Breast epithelium (tissue), 4 donors: ENCODE measurements at regions not wholly inside any gene's neighbourhood (a gene's known extent, or its start where the extent isn't known, plus 50 kb on each side); places are given as distances from the start of the nearest gene placed in this dataset.

Experiments
- DNase-seq, 2 donors: peaks; one replicate each; pipeline ENCODE4 v3.0.0-alpha.2; 2019; ENCODE audit warnings: low spot score in 2 of 2
- H3K27ac ChIP-seq, 2 donors: fragments of 200-600 bp; sonication (generic) in 1 of 2; one replicate each; pipeline ENCODE4 v1.5.1; 2016 to 2019; ENCODE audit warnings: mild to moderate bottlenecking in 1 of 2
- H3K27me3 ChIP-seq, 2 donors: fragments of 200-600 bp; sonication (generic) in 1 of 2; one replicate each; pipeline versions ENCODE4 v1.5.1 to v1.6.0; 2017 to 2019; ENCODE audit warnings: control low read depth in 1 of 2, mild to moderate bottlenecking in 1 of 2
- H3K36me3 ChIP-seq: fragments of 200-600 bp; one replicate; pipeline ENCODE4 v1.5.1; 2019
- H3K4me1 ChIP-seq, 2 donors: fragments of 200-600 bp; sonication (generic); one replicate each; pipeline ENCODE4 v1.5.1; 2016 to 2019; ENCODE audit warnings: control low read depth in 1 of 2
- H3K4me3 ChIP-seq, 3 donors: fragments of 200-600 bp; sonication (generic); 1 replicate in 2 of 3; 2 replicates in 1 of 3; pipeline ENCODE4 v1.5.1; 2016 to 2019; ENCODE audit warnings: mild to moderate bottlenecking in 3 of 3, moderate library complexity in 2 of 3
- H3K9me3 ChIP-seq, 2 donors: fragments of 200-600 bp; sonication (generic) in 1 of 2; one replicate each; pipeline ENCODE4 v1.5.1; 2016 to 2019; ENCODE audit warnings: control low read depth in 1 of 2
- CTCF ChIP-seq, 3 donors: fragments of 450-650 bp; IDR thresholded peaks; one replicate each; pipeline ENCODE4 v1.5.1; 2016 to 2017; ENCODE audit warnings: antibody characterized with exemption in 3 of 3, mild to moderate bottlenecking in 3 of 3, moderate library complexity in 3 of 3
- POLR2A ChIP-seq: fragments of 450-650 bp; IDR thresholded peaks from one replicate; pipeline ENCODE4 v1.6.1; 2016; ENCODE audit warnings: antibody characterized with exemption, mild to moderate bottlenecking, moderate library complexity
- POLR2AphosphoS5 ChIP-seq, 3 donors: sonication (generic); formaldehyde crosslinking; IDR thresholded peaks; one replicate each; pipeline ENCODE4 v1.6.1; 2017; ENCODE audit warnings: antibody characterized with exemption in 3 of 3
- intact Hi-C: fragments of 100-400 bp; cut with DNase I; formaldehyde crosslinking; loops from one replicate; pipeline ENCODE4 v1.15.1; 2023; ENCODE audit warnings: low total_unique reads

- no peak overlapping the region for H3K27ac ChIP-seq
- H3K27me3 ChIP-seq = no peaks in the 10 kb centered on the region
- DNase-seq = no peak
- H3K9me3 ChIP-seq = peaks cover 14 to 21% of the 10 kb centered on the region in 2 donors
- no peak overlapping the region for H3K4me3 ChIP-seq
- H3K36me3 ChIP-seq = no peaks in the 10 kb centered on the region
- no peaks in the 10 kb centered on the region for H3K4me1 ChIP-seq
- TF ChIP-seq POLR2A = no peak
- TF ChIP-seq CTCF (IDR thresholded peaks at IDR 0.05) = no peak
- TF ChIP-seq POLR2AphosphoS5 (IDR thresholded peaks at IDR 0.05) = no peak
- intact Hi-C loops = loop anchor here (10.0 kb wide), 1 partner anchor 64 kb away; no protein-coding TSS in a partner anchor
These were observed 431.9 kb upstream of the ANO5 start for GRCh38 chr11:21761000-21761399.

GRCh38 chr11:21768388-21768787, 424.5 kb upstream of the ANO5 start:
- TF ChIP-seq CTCF (IDR thresholded peaks at IDR 0.05) (no peak), POLR2A (no peak), POLR2AphosphoS5 (IDR thresholded peaks at IDR 0.05) (no peak)

GRCh38 chr11:21769188-21769587, 423.7 kb upstream of the ANO5 start:
- Histone ChIP-seq H3K27ac (no peak overlapping the region), H3K4me3 (no peak overlapping the region), H3K36me3 (no peaks in the 10 kb centered on the region), H3K9me3 (peaks cover 0 to 6% of the 10 kb centered on the region in 2 donors), H3K27me3 (no peaks in the 10 kb centered on the region), H3K4me1 (no peaks in the 10 kb centered on the region)
- DNase-seq = no peak
- TF ChIP-seq POLR2AphosphoS5 (IDR thresholded peaks at IDR 0.05) = no peak
- TF ChIP-seq CTCF (IDR thresholded peaks at IDR 0.05) = no peak
- no peak for TF ChIP-seq POLR2A
- intact Hi-C loops = loop anchor here (10.0 kb wide), 1 partner anchor 56 kb away; no protein-coding TSS in a partner anchor

More at GRCh38 chr11:21768388-21768787, 424.5 kb upstream of the ANO5 start:
- no peaks in the 10 kb centered on the region for H3K27me3 ChIP-seq
- DNase-seq = no peak
- no peaks in the 10 kb centered on the region for H3K4me1 ChIP-seq
- H3K4me3 ChIP-seq = no peak overlapping the region
- intact Hi-C loops = loop anchor here (10.0 kb wide), 1 partner anchor 56 kb away; no protein-coding TSS in a partner anchor
- H3K36me3 ChIP-seq = no peaks in the 10 kb centered on the region
- peaks cover 0 to 5% of the 10 kb centered on the region in 2 donors for H3K9me3 ChIP-seq
- no peak overlapping the region for H3K27ac ChIP-seq

GRCh38 chr11:21771097-21771496, 421.8 kb upstream of the ANO5 start:
- Histone ChIP-seq H3K9me3 (peaks cover 0 to 6% of the 10 kb centered on the region in 2 donors), H3K4me1 (no peaks in the 10 kb centered on the region), H3K27me3 (no peaks in the 10 kb centered on the region), H3K4me3 (no peak overlapping the region), H3K27ac (no peak overlapping the region), H3K36me3 (no peaks in the 10 kb centered on the region)
- intact Hi-C loops = no loop called here
- TF ChIP-seq POLR2A = no peak
- TF ChIP-seq CTCF (IDR thresholded peaks at IDR 0.05) = no peak
- no peak for TF ChIP-seq POLR2AphosphoS5 (IDR thresholded peaks at IDR 0.05)
- DNase-seq = no peak

- H3K4me3 ChIP-seq = no peak overlapping the region
- no peak for DNase-seq
- TF ChIP-seq POLR2AphosphoS5 (IDR thresholded peaks at IDR 0.05) (no peak), POLR2A (no peak), CTCF (IDR thresholded peaks at IDR 0.05) (no peak)
- peaks cover 0 to 6% of the 10 kb centered on the region in 2 donors for H3K9me3 ChIP-seq
- intact Hi-C loops = no loop called here
- no peaks in the 10 kb centered on the region for H3K27me3 ChIP-seq
- H3K4me1 ChIP-seq = no peaks in the 10 kb centered on the region
- H3K36me3 ChIP-seq = no peaks in the 10 kb centered on the region
- H3K27ac ChIP-seq = no peak overlapping the region
These were observed 418.7 kb upstream of the ANO5 start for GRCh38 chr11:21774212-21774611.
